GM12874 (cell line): ENCODE measurements at regions not wholly inside any gene's neighbourhood (a gene's known extent, or its start where the extent isn't known, plus 50 kb on each side); places are given as distances from the start of the nearest gene placed in this dataset.

ENCODE experiments used
- CTCF ChIP-seq: IDR thresholded peaks from 2 replicates; pipeline ENCODE4 v1.5.1; 2011; ENCODE audit warnings: low read depth, mild to moderate bottlenecking, control low read depth, low read length, moderate library complexity; ENCODE audit not compliant: insufficient read depth

GRCh38 chr4:41799126-41799525, 50.6 kb upstream of the PHOX2B start:
- no peak for TF ChIP-seq CTCF
